ENCODE measurements at regions not wholly inside any gene's neighbourhood (a gene's known extent, or its start where the extent isn't known, plus 50 kb on each side); places are given as distances from the start of the nearest gene placed in this dataset.

- H3K4me3 ChIP-seq (replicated peaks in 1 of 2; ENCODE audit: low read depth in 2 of 2, low read length in 2 of 2): no peak overlapping the region
- DNase-seq (ENCODE audit: low read depth in 2 of 2): no peak
- no peak for TF ChIP-seq CTCF (IDR thresholded peaks at IDR 0.05; ENCODE audit: low read depth, low read length)
Observed at GRCh38 chr1:232260861-232261260, 369.1 kb downstream of the SIPA1L2 start.

- no peak for TF ChIP-seq CTCF (IDR thresholded peaks at IDR 0.05; ENCODE audit: low read depth, low read length)
- no peak overlapping the region for H3K4me3 ChIP-seq (replicated peaks in 1 of 2; ENCODE audit: low read depth in 2 of 2, low read length in 2 of 2)
- no peak for DNase-seq (ENCODE audit: low read depth in 2 of 2)
Observed at GRCh38 chr1:232260045-232260444, 369.9 kb downstream of the SIPA1L2 start.

- no peak for DNase-seq (ENCODE audit: low read depth in 2 of 2)
- TF ChIP-seq CTCF (IDR thresholded peaks at IDR 0.05; ENCODE audit: low read depth, low read length): no peak
- H3K4me3 ChIP-seq (replicated peaks in 1 of 2; ENCODE audit: low read depth in 2 of 2, low read length in 2 of 2): no peak overlapping the region
Observed at GRCh38 chr1:232259333-232259732, 370.6 kb downstream of the SIPA1L2 start.

GRCh38 chr1:232252546-232253118 lies 377.3 kb downstream of the SIPA1L2 start:
- no peak overlapping the region for H3K4me3 ChIP-seq (replicated peaks in 1 of 2; ENCODE audit: low read depth in 2 of 2, low read length in 2 of 2)
- DNase-seq (ENCODE audit: low read depth in 2 of 2): no peak
- TF ChIP-seq CTCF (IDR thresholded peaks at IDR 0.05; ENCODE audit: low read depth, low read length): no peak

- DNase-seq (ENCODE audit: low read depth in 2 of 2): no peak
- no peak for TF ChIP-seq CTCF (IDR thresholded peaks at IDR 0.05; ENCODE audit: low read depth, low read length)
- H3K4me3 ChIP-seq (replicated peaks in 1 of 2; ENCODE audit: low read depth in 2 of 2, low read length in 2 of 2): no peak overlapping the region
Observed at GRCh38 chr1:232250838-232251237, 379.1 kb downstream of the SIPA1L2 start.

- no peak overlapping the region for H3K4me3 ChIP-seq (replicated peaks in 1 of 2; ENCODE audit: low read depth in 2 of 2, low read length in 2 of 2)
- no peak for DNase-seq (ENCODE audit: low read depth in 2 of 2)
- no peak for TF ChIP-seq CTCF (IDR thresholded peaks at IDR 0.05; ENCODE audit: low read depth, low read length)
Observed at GRCh38 chr1:232249861-232250777, 379.8 kb downstream of the SIPA1L2 start.

All from cardiac fibroblast (primary cell).